SK-N-SH (cell line): ENCODE measurements at regions not wholly inside any gene's neighbourhood (a gene's known extent, or its start where the extent isn't known, plus 50 kb on each side); places are given as distances from the start of the nearest gene placed in this dataset.

Experiments
- CTCF ChIA-PET: fragments of 300-600, 350-600 bp; formaldehyde crosslinking; extraction: SDS; loops from one replicate; lab custom pipeline; 2021; lab: Yijun Ruan, JAX
- POLR2A ChIA-PET: fragments of 350-600 bp; sonication (Branson Sonifier 250); formaldehyde crosslinking; extraction: SDS; loops from one replicate; lab custom pipeline; 2020; ENCODE audit warnings: antibody characterized with exemption, inconsistent platforms; lab: Yijun Ruan, JAX
- DNase-seq: peaks from one replicate; pipeline ENCODE4 v3.0.0; 2012
- H2AFZ ChIP-seq: fragments of 200-600 bp; sonication (generic); 2 replicates; pipeline ENCODE4 v1.8.1; 2016; ENCODE audit warnings: antibody characterized with exemption, mild to moderate bottlenecking, low read depth
- H3F3A ChIP-seq: fragments of 200-600 bp; sonication (generic); replicated peaks from 2 replicates; pipeline ENCODE3; 2016; ENCODE audit warnings: antibody characterized with exemption, mild to moderate bottlenecking; ENCODE audit not compliant: insufficient read depth
- H3K27ac ChIP-seq, 2 experiments: fragments of 200-500 bp in 1 of 2; fragments of 200-600 bp in 1 of 2; sonication (Bioruptor generic) in 1 of 2; sonication (generic), shearing (Covaris generic) in 1 of 2; 2 replicates each; pipeline versions ENCODE4 v1.5.1 to v1.6.1; 2014 to 2016; ENCODE audit warnings: low read depth in 2 of 2, inconsistent platforms in 1 of 2, low read length in 1 of 2, mild to moderate bottlenecking in 1 of 2, mixed read lengths in 1 of 2
- H3K27me3 ChIP-seq: fragments of 200-600 bp; sonication (generic), shearing (Covaris generic); 2 replicates; pipeline ENCODE4 v1.6.1; 2016; ENCODE audit warnings: mixed run types; ENCODE audit not compliant: insufficient read depth
- H3K36me3 ChIP-seq, 2 experiments: fragments of 200-500 bp in 1 of 2; fragments of 200-600 bp in 1 of 2; sonication (Bioruptor generic) in 1 of 2; sonication (generic) in 1 of 2; replicated peaks in 1 of 2; 2 replicates each; pipeline versions ENCODE3 to v1.5.1; 2014 to 2016; ENCODE audit warnings: low read length in 1 of 2, mild to moderate bottlenecking in 1 of 2; ENCODE audit not compliant: insufficient read depth in 2 of 2, control insufficient read depth in 1 of 2
- H3K4me1 ChIP-seq, 2 experiments: fragments of 200-500 bp in 1 of 2; fragments of 200-600 bp in 1 of 2; sonication (Bioruptor generic) in 1 of 2; sonication (generic), shearing (Covaris generic) in 1 of 2; 2 replicates each; pipeline versions ENCODE4 v1.5.1 to v1.6.1; 2014 to 2016; ENCODE audit warnings: low read depth in 1 of 2, low read length in 1 of 2, mixed run types in 1 of 2; ENCODE audit not compliant: insufficient read depth in 2 of 2, control insufficient read depth in 1 of 2
- H3K4me2 ChIP-seq: fragments of 200-600 bp; sonication (generic), shearing (Covaris generic); 2 replicates; pipeline ENCODE4 v1.6.1; 2017; ENCODE audit warnings: mixed run types
- H3K4me3 ChIP-seq, 2 experiments: fragments of 200-500 bp in 1 of 2; fragments of 200-600 bp in 1 of 2; sonication (Bioruptor generic) in 1 of 2; sonication (generic), shearing (Covaris generic) in 1 of 2; 2 replicates each; pipeline versions ENCODE4 v1.5.1 to v1.8.1; 2014 to 2016; ENCODE audit warnings: low read depth in 2 of 2, inconsistent platforms in 1 of 2, low read length in 1 of 2, mild to moderate bottlenecking in 1 of 2, mixed read lengths in 1 of 2, moderate library complexity in 1 of 2
- H3K79me2 ChIP-seq: fragments of 200-600 bp; sonication (generic); 2 replicates; pipeline ENCODE4 v1.8.1; 2017; ENCODE audit warnings: mild to moderate bottlenecking; ENCODE audit not compliant: insufficient read depth
- H3K9ac ChIP-seq: fragments of 200-600 bp; sonication (generic); 2 replicates; pipeline ENCODE4 v1.6.1; 2017; ENCODE audit warnings: mixed run types
- H3K9me2 ChIP-seq: fragments of 200-600 bp; sonication (generic); 2 replicates; pipeline ENCODE4 v1.6.1; 2017; ENCODE audit warnings: mixed run types
- H3K9me3 ChIP-seq: fragments of 200-600 bp; sonication (generic); 2 replicates; pipeline ENCODE4 v1.6.1; 2017; ENCODE audit warnings: mixed run types, mild to moderate bottlenecking, moderate library complexity
- H4K20me1 ChIP-seq: fragments of 200-600 bp; sonication (generic); 2 replicates; pipeline ENCODE4 v1.6.1; 2017; ENCODE audit warnings: mild to moderate bottlenecking, mixed run types; ENCODE audit not compliant: insufficient read depth
- ELF1 ChIP-seq: IDR thresholded peaks from 2 replicates; pipeline ENCODE4 v1.4.0; 2012
- EP300 ChIP-seq, 2 experiments: IDR thresholded peaks; 2 replicates each; pipeline versions ENCODE4 v1.4.0 to v1.6.1; 2012; ENCODE audit warnings: borderline replicate concordance in 1 of 2, low read depth in 1 of 2, low read length in 1 of 2
- FOSL2 ChIP-seq: IDR thresholded peaks from 2 replicates; pipeline ENCODE4 v1.4.0; 2012; ENCODE audit warnings: low read depth, mild to moderate bottlenecking, moderate library complexity, borderline replicate concordance
- FOXM1 ChIP-seq: IDR thresholded peaks from 2 replicates; pipeline ENCODE4 v1.4.0; 2012; ENCODE audit warnings: low read depth, mild to moderate bottlenecking
- GABPA ChIP-seq: IDR thresholded peaks from 2 replicates; pipeline ENCODE4 v1.4.0; 2012; ENCODE audit warnings: low read depth, mild to moderate bottlenecking
- GATA2 ChIP-seq: sonication (generic); formaldehyde crosslinking; IDR thresholded peaks from 2 replicates; pipeline ENCODE4 v1.5.0; 2020; ENCODE audit warnings: mild to moderate bottlenecking, missing genetic modification reagents
- MEF2A ChIP-seq: IDR thresholded peaks from 2 replicates; pipeline ENCODE4 v1.4.0; 2012; ENCODE audit warnings: low read depth, borderline replicate concordance
- MXI1 ChIP-seq: IDR thresholded peaks from 2 replicates; pipeline ENCODE4 v1.6.1; 2012; ENCODE audit warnings: mild to moderate bottlenecking, low read depth, low read length, improper control_type of control experiment
- NFIC ChIP-seq: IDR thresholded peaks from 2 replicates; pipeline ENCODE4 v1.4.0; 2012; ENCODE audit warnings: borderline replicate concordance
- NRF1 ChIP-seq: IDR thresholded peaks from 2 replicates; pipeline ENCODE4 v1.6.1; 2012; ENCODE audit warnings: low read depth, mild to moderate bottlenecking, low read length
- RAD21 ChIP-seq: IDR thresholded peaks from 2 replicates; pipeline ENCODE4 v1.6.1; 2012; ENCODE audit warnings: mild to moderate bottlenecking, low read length
- RCOR1 ChIP-seq: fragments of 150-350 bp; IDR thresholded peaks from 2 replicates; pipeline ENCODE4 v1.6.1; 2017; ENCODE audit warnings: antibody characterized with exemption, low read length
- TEAD4 ChIP-seq: IDR thresholded peaks from 2 replicates; pipeline ENCODE4 v1.4.0; 2012; ENCODE audit warnings: mild to moderate bottlenecking, borderline replicate concordance; ENCODE audit not compliant: insufficient read depth
- WGBS: methylation state at CpG from one replicate; pipeline ENCODE4 v1.1.6; 2017; ENCODE audit warnings: low lambda C conversion rate; 5-methylcytosine and 5-hydroxymethylcytosine counted together
- TF ChIP-seq, protein P1 (sequence below): IDR thresholded peaks from 2 replicates; pipeline ENCODE4 v1.4.0; 2012; ENCODE audit warnings: low read depth, borderline replicate concordance
- TF ChIP-seq, protein P2 (sequence below): fragments of 200-600 bp; sonication (generic); IDR thresholded peaks from 2 replicates; pipeline ENCODE4 v1.6.1; 2017; ENCODE audit warnings: antibody characterized with exemption, mild to moderate bottlenecking, moderate library complexity
- TF ChIP-seq, protein P3 (sequence below): IDR thresholded peaks from 2 replicates; pipeline ENCODE4 v1.6.1; 2012; ENCODE audit warnings: mild to moderate bottlenecking, low read depth, low read length, moderate library complexity
- TF ChIP-seq, protein P4 (sequence below): IDR thresholded peaks from 2 replicates; pipeline ENCODE4; 2012

DNA sequence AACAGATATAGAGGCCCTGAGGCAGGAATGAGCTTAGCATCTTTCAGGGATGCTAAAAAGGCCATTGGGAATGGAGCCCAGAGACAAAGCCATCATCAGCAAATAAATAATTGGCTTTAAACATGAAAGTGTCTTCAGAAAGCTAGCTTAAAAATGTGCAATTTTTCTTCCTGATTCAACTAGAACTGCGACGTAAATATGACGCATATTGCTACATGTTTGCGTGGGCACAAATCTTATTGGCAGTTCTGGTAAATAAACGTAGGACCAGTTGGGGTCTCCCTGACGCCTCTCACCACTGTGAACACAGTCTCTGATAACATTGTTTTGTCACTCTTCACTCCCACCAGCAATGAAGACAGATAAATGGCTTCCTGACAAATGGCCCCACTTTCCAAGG is 97.3 kb upstream of the SRD5A3 start:
- Histone ChIP-seq H3K9me2 (no peaks in the 10 kb centered on the region), H2AFZ (no peak overlapping the region), H3K27me3 (no peaks in the 10 kb centered on the region), H3K9ac (no peak overlapping the region), H3F3A (peaks cover 3% of the 10 kb centered on the region), H4K20me1 (no peaks in the 10 kb centered on the region), H3K4me1 (no peaks in the 10 kb centered on the region; a peak in 1 of 4 replicates), H3K4me3 (no peak overlapping the region), H3K27ac (no peak overlapping the region), H3K36me3 (no peaks in the 10 kb centered on the region), H3K4me2 (no peak overlapping the region), H3K79me2 (no peaks in the 10 kb centered on the region), H3K9me3 (no peaks in the 10 kb centered on the region)
- ChIA-PET CTCF (no interaction called here), POLR2A (no interaction called here)
- WGBS = 73% methylated on average over 6 of the region's 6 CpGs
- TF ChIP-seq NRF1 (no peak), TEAD4 (no peak), FOSL2 (no peak)
- TF ChIP-seq, protein P1, sequence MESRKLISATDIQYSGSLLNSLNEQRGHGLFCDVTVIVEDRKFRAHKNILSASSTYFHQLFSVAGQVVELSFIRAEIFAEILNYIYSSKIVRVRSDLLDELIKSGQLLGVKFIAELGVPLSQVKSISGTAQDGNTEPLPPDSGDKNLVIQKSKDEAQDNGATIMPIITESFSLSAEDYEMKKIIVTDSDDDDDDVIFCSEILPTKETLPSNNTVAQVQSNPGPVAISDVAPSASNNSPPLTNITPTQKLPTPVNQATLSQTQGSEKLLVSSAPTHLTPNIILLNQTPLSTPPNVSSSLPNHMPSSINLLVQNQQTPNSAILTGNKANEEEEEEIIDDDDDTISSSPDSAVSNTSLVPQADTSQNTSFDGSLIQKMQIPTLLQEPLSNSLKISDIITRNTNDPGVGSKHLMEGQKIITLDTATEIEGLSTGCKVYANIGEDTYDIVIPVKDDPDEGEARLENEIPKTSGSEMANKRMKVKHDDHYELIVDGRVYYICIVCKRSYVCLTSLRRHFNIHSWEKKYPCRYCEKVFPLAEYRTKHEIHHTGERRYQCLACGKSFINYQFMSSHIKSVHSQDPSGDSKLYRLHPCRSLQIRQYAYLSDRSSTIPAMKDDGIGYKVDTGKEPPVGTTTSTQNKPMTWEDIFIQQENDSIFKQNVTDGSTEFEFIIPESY = no peak
- no peak for DNase-seq

DNA sequence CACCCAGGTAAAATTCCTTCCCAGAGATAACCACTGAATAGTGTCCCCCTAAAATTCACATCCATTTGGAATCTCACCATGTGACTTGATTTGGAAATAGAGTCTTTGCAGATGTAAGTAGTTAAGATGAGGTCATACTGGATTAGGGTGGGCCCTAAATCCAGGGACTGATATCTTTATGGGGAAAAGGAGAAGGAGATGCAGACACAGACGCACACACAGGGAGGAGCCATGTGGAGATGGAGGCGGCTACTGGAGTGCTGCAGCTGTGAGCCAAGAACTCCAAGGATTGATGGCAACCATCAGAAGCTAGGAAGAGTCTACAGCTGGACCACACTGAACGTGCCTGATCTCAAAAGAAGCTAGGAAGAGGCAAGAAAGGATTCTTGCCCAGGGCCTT is 96.6 kb upstream of the SRD5A3 start:
- H3K27ac ChIP-seq = no peak overlapping the region
- H3K4me2 ChIP-seq = no peak overlapping the region
- H3F3A ChIP-seq = peaks cover 3% of the 10 kb centered on the region
- no peak overlapping the region for H3K4me3 ChIP-seq
- TF ChIP-seq RCOR1 (no peak), RAD21 (no peak), ELF1 (no peak), GABPA (no peak), NFIC (no peak), EP300 (IDR thresholded peaks at IDR 0.05; ENCODE audit: borderline replicate concordance in 1 of 2, low read depth in 1 of 2, low read length in 1 of 2) (no peak), MXI1 (no peak), FOXM1 (no peak), MEF2A (no peak), TEAD4 (no peak), GATA2 (CRISPR knock-in tag) (no peak)
- TF ChIP-seq, protein P2, sequence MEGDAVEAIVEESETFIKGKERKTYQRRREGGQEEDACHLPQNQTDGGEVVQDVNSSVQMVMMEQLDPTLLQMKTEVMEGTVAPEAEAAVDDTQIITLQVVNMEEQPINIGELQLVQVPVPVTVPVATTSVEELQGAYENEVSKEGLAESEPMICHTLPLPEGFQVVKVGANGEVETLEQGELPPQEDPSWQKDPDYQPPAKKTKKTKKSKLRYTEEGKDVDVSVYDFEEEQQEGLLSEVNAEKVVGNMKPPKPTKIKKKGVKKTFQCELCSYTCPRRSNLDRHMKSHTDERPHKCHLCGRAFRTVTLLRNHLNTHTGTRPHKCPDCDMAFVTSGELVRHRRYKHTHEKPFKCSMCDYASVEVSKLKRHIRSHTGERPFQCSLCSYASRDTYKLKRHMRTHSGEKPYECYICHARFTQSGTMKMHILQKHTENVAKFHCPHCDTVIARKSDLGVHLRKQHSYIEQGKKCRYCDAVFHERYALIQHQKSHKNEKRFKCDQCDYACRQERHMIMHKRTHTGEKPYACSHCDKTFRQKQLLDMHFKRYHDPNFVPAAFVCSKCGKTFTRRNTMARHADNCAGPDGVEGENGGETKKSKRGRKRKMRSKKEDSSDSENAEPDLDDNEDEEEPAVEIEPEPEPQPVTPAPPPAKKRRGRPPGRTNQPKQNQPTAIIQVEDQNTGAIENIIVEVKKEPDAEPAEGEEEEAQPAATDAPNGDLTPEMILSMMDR = no peak
- TF ChIP-seq, protein P3, sequence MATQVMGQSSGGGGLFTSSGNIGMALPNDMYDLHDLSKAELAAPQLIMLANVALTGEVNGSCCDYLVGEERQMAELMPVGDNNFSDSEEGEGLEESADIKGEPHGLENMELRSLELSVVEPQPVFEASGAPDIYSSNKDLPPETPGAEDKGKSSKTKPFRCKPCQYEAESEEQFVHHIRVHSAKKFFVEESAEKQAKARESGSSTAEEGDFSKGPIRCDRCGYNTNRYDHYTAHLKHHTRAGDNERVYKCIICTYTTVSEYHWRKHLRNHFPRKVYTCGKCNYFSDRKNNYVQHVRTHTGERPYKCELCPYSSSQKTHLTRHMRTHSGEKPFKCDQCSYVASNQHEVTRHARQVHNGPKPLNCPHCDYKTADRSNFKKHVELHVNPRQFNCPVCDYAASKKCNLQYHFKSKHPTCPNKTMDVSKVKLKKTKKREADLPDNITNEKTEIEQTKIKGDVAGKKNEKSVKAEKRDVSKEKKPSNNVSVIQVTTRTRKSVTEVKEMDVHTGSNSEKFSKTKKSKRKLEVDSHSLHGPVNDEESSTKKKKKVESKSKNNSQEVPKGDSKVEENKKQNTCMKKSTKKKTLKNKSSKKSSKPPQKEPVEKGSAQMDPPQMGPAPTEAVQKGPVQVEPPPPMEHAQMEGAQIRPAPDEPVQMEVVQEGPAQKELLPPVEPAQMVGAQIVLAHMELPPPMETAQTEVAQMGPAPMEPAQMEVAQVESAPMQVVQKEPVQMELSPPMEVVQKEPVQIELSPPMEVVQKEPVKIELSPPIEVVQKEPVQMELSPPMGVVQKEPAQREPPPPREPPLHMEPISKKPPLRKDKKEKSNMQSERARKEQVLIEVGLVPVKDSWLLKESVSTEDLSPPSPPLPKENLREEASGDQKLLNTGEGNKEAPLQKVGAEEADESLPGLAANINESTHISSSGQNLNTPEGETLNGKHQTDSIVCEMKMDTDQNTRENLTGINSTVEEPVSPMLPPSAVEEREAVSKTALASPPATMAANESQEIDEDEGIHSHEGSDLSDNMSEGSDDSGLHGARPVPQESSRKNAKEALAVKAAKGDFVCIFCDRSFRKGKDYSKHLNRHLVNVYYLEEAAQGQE = no peak
- TF ChIP-seq, protein P4, sequence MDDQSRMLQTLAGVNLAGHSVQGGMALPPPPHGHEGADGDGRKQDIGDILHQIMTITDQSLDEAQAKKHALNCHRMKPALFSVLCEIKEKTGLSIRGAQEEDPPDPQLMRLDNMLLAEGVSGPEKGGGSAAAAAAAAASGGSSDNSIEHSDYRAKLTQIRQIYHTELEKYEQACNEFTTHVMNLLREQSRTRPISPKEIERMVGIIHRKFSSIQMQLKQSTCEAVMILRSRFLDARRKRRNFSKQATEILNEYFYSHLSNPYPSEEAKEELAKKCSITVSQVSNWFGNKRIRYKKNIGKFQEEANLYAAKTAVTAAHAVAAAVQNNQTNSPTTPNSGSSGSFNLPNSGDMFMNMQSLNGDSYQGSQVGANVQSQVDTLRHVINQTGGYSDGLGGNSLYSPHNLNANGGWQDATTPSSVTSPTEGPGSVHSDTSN = no peak
- 33% methylated on average over 3 of the region's 3 CpGs for WGBS
- no peaks in the 10 kb centered on the region for H3K9me3 ChIP-seq
- no peak for DNase-seq
- no peaks in the 10 kb centered on the region for H3K27me3 ChIP-seq
- no peak overlapping the region for H2AFZ ChIP-seq
- ChIA-PET POLR2A (no interaction called here), CTCF (interaction anchor here (1.2 kb wide), 1 partner anchor 96 kb away, joined by 3 read pairs; no protein-coding TSS in a partner anchor)
- H3K79me2 ChIP-seq = no peaks in the 10 kb centered on the region
- H3K36me3 ChIP-seq = no peaks in the 10 kb centered on the region
- H4K20me1 ChIP-seq = no peaks in the 10 kb centered on the region
- H3K4me1 ChIP-seq = no peaks in the 10 kb centered on the region; a peak in 1 of 4 replicates
- no peak overlapping the region for H3K9ac ChIP-seq
- no peaks in the 10 kb centered on the region for H3K9me2 ChIP-seq
